Stomach (tissue), 4 donors: ENCODE measurements at regions not wholly inside any gene's neighbourhood (a gene's known extent, or its start where the extent isn't known, plus 50 kb on each side); places are given as distances from the start of the nearest gene placed in this dataset.

Experiments
- EP300 ChIP-seq: sonication (generic); formaldehyde crosslinking; IDR thresholded peaks from one replicate; pipeline ENCODE4 v1.6.1; 2017; ENCODE audit warnings: antibody characterized with exemption
- POLR2A ChIP-seq, 4 donors: fragments of 450-650 bp; IDR thresholded peaks; one replicate each; pipeline ENCODE4 v1.6.1; 2016; ENCODE audit warnings: antibody characterized with exemption in 4 of 4, control low read depth in 2 of 4, mild to moderate bottlenecking in 1 of 4, moderate library complexity in 1 of 4
- POLR2AphosphoS5 ChIP-seq, 3 donors: sonication (generic); formaldehyde crosslinking; IDR thresholded peaks; one replicate each; pipeline ENCODE4 v1.6.1; 2016; ENCODE audit warnings: antibody characterized with exemption in 3 of 3
- TF ChIP-seq, protein P1 (sequence below), 7 experiments: fragments of 450-650 bp in 4 of 7; fragments of 200-600 bp in 3 of 7; sonication (generic) in 3 of 7; IDR thresholded peaks; one replicate each; pipeline ENCODE4 v1.5.1; 2016 to 2019; ENCODE audit warnings: antibody characterized with exemption in 7 of 7, control low read depth in 2 of 7, mild to moderate bottlenecking in 1 of 7

DNA sequence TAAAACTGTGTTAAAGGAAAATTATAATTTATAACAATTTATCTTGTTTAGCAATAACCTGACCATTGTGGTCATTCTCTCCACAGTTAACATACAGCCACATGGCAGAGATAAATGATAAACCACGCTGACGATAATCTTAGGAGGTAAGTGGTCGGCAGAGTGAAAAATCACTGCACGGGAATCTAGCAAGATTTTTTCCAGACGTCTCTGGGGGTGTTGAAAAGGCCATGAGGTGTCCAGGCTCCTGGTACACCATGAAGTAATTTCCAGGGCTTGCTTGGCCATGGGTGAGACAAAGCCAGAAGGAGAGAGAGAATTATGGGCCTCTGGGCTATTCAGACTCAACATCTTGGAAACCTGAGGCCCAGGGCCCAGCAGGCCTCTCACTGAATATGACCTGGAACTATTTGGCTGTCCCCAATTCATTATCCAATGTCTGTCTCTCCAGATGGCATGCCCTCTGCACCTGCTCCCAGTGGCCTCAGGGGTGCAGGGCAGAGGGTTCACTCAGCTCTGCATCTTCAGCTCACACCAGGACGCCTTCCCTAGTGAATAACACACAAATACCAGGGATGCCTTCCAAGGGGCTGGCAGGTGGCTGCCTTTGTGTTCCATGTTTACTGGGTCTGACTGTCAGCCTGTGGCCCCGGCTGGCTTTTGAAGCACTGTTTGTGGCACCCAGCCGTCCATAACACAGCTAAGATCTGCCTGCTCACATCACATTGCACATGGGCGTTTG, 590.4 kb upstream of the PFKP start:
- TF ChIP-seq POLR2A (IDR thresholded peaks at IDR 0.05) (no peak), EP300 (no peak), POLR2AphosphoS5 (IDR thresholded peaks at IDR 0.05) (no peak)
- TF ChIP-seq, protein P1, sequence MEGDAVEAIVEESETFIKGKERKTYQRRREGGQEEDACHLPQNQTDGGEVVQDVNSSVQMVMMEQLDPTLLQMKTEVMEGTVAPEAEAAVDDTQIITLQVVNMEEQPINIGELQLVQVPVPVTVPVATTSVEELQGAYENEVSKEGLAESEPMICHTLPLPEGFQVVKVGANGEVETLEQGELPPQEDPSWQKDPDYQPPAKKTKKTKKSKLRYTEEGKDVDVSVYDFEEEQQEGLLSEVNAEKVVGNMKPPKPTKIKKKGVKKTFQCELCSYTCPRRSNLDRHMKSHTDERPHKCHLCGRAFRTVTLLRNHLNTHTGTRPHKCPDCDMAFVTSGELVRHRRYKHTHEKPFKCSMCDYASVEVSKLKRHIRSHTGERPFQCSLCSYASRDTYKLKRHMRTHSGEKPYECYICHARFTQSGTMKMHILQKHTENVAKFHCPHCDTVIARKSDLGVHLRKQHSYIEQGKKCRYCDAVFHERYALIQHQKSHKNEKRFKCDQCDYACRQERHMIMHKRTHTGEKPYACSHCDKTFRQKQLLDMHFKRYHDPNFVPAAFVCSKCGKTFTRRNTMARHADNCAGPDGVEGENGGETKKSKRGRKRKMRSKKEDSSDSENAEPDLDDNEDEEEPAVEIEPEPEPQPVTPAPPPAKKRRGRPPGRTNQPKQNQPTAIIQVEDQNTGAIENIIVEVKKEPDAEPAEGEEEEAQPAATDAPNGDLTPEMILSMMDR (IDR thresholded peaks at IDR 0.05), result no peak
